Smooth muscle cell (in vitro differentiated cells): ENCODE measurements at regions not wholly inside any gene's neighbourhood (a gene's known extent, or its start where the extent isn't known, plus 50 kb on each side); places are given as distances from the start of the nearest gene placed in this dataset.

ENCODE experiments used
- DNase-seq: peaks from one replicate; lab custom pipeline; 2025; ENCODE audit not compliant: unreplicated experiment; lab: John Stamatoyannopoulos, UW
- H2AFZ ChIP-seq: fragments of 200-600 bp; sonication (generic); 2 replicates; pipeline ENCODE4 v1.6.0; 2016; ENCODE audit warnings: antibody characterized with exemption, low read depth, mild to moderate bottlenecking
- H3F3A ChIP-seq: fragments of 200-600 bp; sonication (generic); 2 replicates; pipeline ENCODE4 v1.6.0; 2017; ENCODE audit warnings: antibody characterized with exemption, low read depth
- H3K27ac ChIP-seq: fragments of 200-600 bp; sonication (generic); 2 replicates; pipeline ENCODE4 v1.5.1; 2016; ENCODE audit warnings: low read depth, mild to moderate bottlenecking
- H3K27me3 ChIP-seq: fragments of 200-600 bp; sonication (generic); 2 replicates; pipeline ENCODE4 v1.6.1; 2016; ENCODE audit warnings: low read depth, mild to moderate bottlenecking
- H3K36me3 ChIP-seq: fragments of 200-600 bp; sonication (generic); 2 replicates; pipeline ENCODE4 v1.5.1; 2016; ENCODE audit warnings: low read depth
- H3K4me1 ChIP-seq: fragments of 200-600 bp; sonication (generic); 2 replicates; pipeline ENCODE4 v1.5.1; 2016; ENCODE audit warnings: low read depth
- H3K4me2 ChIP-seq: fragments of 200-600 bp; sonication (generic); 2 replicates; pipeline ENCODE4 v1.6.0; 2016; ENCODE audit warnings: mild to moderate bottlenecking
- H3K4me3 ChIP-seq: fragments of 200-600 bp; sonication (generic); 2 replicates; pipeline ENCODE4 v1.5.1; 2016; ENCODE audit warnings: mild to moderate bottlenecking
- H3K79me2 ChIP-seq: fragments of 200-600 bp; sonication (generic); 2 replicates; pipeline ENCODE4 v1.6.0; 2016; ENCODE audit warnings: low read depth, mild to moderate bottlenecking
- H3K9ac ChIP-seq: fragments of 200-600 bp; sonication (generic); 2 replicates; pipeline ENCODE4 v1.6.0; 2016; ENCODE audit warnings: low read depth
- H3K9me3 ChIP-seq: fragments of 200-600 bp; sonication (generic); replicated peaks from 2 replicates; pipeline ENCODE4 v1.5.1; 2016; ENCODE audit warnings: low read depth
- H4K20me1 ChIP-seq: fragments of 200-600 bp; sonication (generic); 2 replicates; pipeline ENCODE4 v1.6.0; 2016; ENCODE audit warnings: low read depth
- CTCF ChIP-seq: fragments of 200-600 bp; sonication (generic); IDR thresholded peaks from 2 replicates; pipeline ENCODE4 v1.5.1; 2017; ENCODE audit warnings: borderline replicate concordance, mild to moderate bottlenecking, antibody characterized with exemption; ENCODE audit not compliant: insufficient read depth, poor library complexity, severe bottlenecking
- WGBS: methylation state at CpG from one replicate; pipeline ENCODE4 v1.1.7; 2016; ENCODE audit warnings: low lambda C conversion rate; 5-methylcytosine and 5-hydroxymethylcytosine counted together

GRCh38 chr13:89733829-89734228 lies 1613.7 kb upstream of the MIR17HG start:
- no peak for TF ChIP-seq CTCF
- Histone ChIP-seq H3K27ac (no peak overlapping the region), H3K27me3 (peaks cover 4% of the 10 kb centered on the region), H3F3A (no peaks in the 10 kb centered on the region), H2AFZ (no peak overlapping the region), H3K9ac (no peak overlapping the region), H3K4me1 (no peaks in the 10 kb centered on the region), H3K4me3 (no peak overlapping the region), H4K20me1 (no peaks in the 10 kb centered on the region), H3K36me3 (no peaks in the 10 kb centered on the region), H3K79me2 (no peaks in the 10 kb centered on the region), H3K4me2 (peak overlapping the region; percentile 11), H3K9me3 (no peaks in the 10 kb centered on the region)
- 42% methylated on average over 5 of the region's 5 CpGs for WGBS
- DNase-seq, result no peak

GRCh38 chr13:89737051-89737450 lies 1610.4 kb upstream of the MIR17HG start:
- Histone ChIP-seq H3K4me3 (no peak overlapping the region), H3K9ac (no peak overlapping the region), H3K79me2 (no peaks in the 10 kb centered on the region), H3K9me3 (no peaks in the 10 kb centered on the region), H3K36me3 (no peaks in the 10 kb centered on the region), H3K4me1 (no peaks in the 10 kb centered on the region), H3K4me2 (no peak overlapping the region), H3K27ac (no peak overlapping the region), H3F3A (no peaks in the 10 kb centered on the region), H4K20me1 (no peaks in the 10 kb centered on the region), H2AFZ (no peak overlapping the region), H3K27me3 (peaks cover 4% of the 10 kb centered on the region)
- TF ChIP-seq CTCF, result no peak
- no peak for DNase-seq
- 91% methylated on average over 2 of the region's 2 CpGs for WGBS

- H3K4me1 ChIP-seq, result no peaks in the 10 kb centered on the region
- no peak overlapping the region for H2AFZ ChIP-seq
- H3K27me3 ChIP-seq, result peaks cover 4% of the 10 kb centered on the region
- no peak overlapping the region for H3K27ac ChIP-seq
- 87% methylated on average over 3 of the region's 3 CpGs for WGBS
- no peak for TF ChIP-seq CTCF
- no peaks in the 10 kb centered on the region for H4K20me1 ChIP-seq
- H3K36me3 ChIP-seq, result no peaks in the 10 kb centered on the region
- no peak overlapping the region for H3K9ac ChIP-seq
- no peak for DNase-seq
- no peak overlapping the region for H3K4me2 ChIP-seq
- no peak overlapping the region for H3K4me3 ChIP-seq
- no peaks in the 10 kb centered on the region for H3F3A ChIP-seq
- no peaks in the 10 kb centered on the region for H3K9me3 ChIP-seq
- H3K79me2 ChIP-seq, result no peaks in the 10 kb centered on the region
These were observed 1609.4 kb upstream of the MIR17HG start for GRCh38 chr13:89738072-89738471.

DNA sequence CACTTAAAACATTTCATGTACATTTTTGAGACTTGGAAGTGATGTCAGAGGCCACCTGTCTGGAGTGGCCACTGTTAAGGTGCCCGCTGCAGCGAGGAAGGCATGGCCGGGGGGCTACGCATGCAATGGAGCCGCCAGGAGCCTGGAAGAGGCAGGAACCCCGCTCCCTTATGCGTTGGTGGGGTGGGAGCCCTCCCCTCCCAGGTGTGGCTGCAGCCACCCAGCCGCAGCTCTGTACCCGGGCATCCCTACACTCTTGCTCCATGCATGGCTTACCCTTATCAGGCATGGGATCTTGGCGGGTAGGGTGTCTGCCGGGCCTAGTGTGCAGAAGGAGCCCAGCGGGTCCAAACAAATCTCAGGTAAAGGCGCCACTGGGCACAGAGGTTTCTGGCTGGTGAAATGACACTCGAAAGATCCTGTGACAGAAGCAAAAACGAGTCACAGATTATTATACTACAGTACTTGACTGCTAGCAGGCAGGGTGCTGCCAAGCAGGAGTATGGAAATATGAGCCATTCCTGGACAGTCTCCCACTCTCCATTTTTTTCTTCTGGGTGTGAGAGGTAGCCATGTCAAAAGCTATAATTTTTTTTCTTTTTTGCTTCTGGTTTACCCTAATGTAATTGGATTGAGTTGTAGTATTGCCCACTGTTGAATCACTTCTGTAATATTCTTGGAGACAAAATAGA lies 1606.3 kb upstream of the MIR17HG start:
- peaks cover 4% of the 10 kb centered on the region for H3K27me3 ChIP-seq
- no peaks in the 10 kb centered on the region for H3K36me3 ChIP-seq
- H2AFZ ChIP-seq, result no peak overlapping the region
- H3K4me3 ChIP-seq, result no peak overlapping the region
- WGBS, result 91% methylated on average over 15 of the region's 15 CpGs
- H3K9ac ChIP-seq, result no peak overlapping the region
- DNase-seq, result no peak
- H3K9me3 ChIP-seq, result no peaks in the 10 kb centered on the region
- H3K4me1 ChIP-seq, result peaks cover 3% of the 10 kb centered on the region
- H3K4me2 ChIP-seq, result no peak overlapping the region
- H4K20me1 ChIP-seq, result no peaks in the 10 kb centered on the region
- no peak overlapping the region for H3K27ac ChIP-seq
- H3F3A ChIP-seq, result no peaks in the 10 kb centered on the region
- no peaks in the 10 kb centered on the region for H3K79me2 ChIP-seq
- no peak for TF ChIP-seq CTCF
